ENCODE measurements at regions not wholly inside any gene's neighbourhood (a gene's known extent, or its start where the extent isn't known, plus 50 kb on each side); places are given as distances from the start of the nearest gene placed in this dataset.
A peak's percentile ranks its signal among the peaks of the same experiment; 100 is the strongest.

GRCh38 chr12:91835693-91836092 is 310.0 kb downstream of the BTG1 start:
- Histone ChIP-seq H3K9ac (ENCODE audit: low read depth, low read length) (no peak overlapping the region), H3K4me3 (ENCODE audit: low read depth in 1 of 2, low read length in 2 of 2) (no peak overlapping the region), H3K4me1 (ENCODE audit: insufficient read depth, low read length) (no peaks in the 10 kb centered on the region), H3K4me2 (ENCODE audit: insufficient read depth, low read length) (no peak overlapping the region), H3K79me2 (ENCODE audit: insufficient read depth, low read length) (no peaks in the 10 kb centered on the region), H3K27me3 (ENCODE audit: insufficient read depth, low read length, poor library complexity) (no peaks in the 10 kb centered on the region), H3K9me3 (ENCODE audit: insufficient read depth, low read length, severe bottlenecking) (no peaks in the 10 kb centered on the region), H4K20me1 (ENCODE audit: insufficient read depth, low read length) (no peaks in the 10 kb centered on the region), H3K27ac (ENCODE audit: low read length) (no peak overlapping the region), H3K36me3 (ENCODE audit: insufficient read depth, low read length) (no peaks in the 10 kb centered on the region), H2AFZ (ENCODE audit: low read depth, low read length) (no peak overlapping the region)
- no peak for DNase-seq
- no peak for TF ChIP-seq CTCF (IDR thresholded peaks at IDR 0.05; ENCODE audit: borderline replicate concordance, extremely low read depth, low read length, poor library complexity, severe bottlenecking)
- TF ChIP-seq EZH2 (IDR thresholded peaks at IDR 0.05; ENCODE audit: borderline replicate concordance, low read depth, low read length, severe bottlenecking): no peak
- no peak for ATAC-seq (ENCODE audit: insufficient read depth, low read depth)

- H3K4me1 ChIP-seq (ENCODE audit: insufficient read depth, low read length): no peaks in the 10 kb centered on the region
- no peak for TF ChIP-seq CTCF (IDR thresholded peaks at IDR 0.05; ENCODE audit: borderline replicate concordance, extremely low read depth, low read length, poor library complexity, severe bottlenecking)
- TF ChIP-seq EZH2 (IDR thresholded peaks at IDR 0.05; ENCODE audit: borderline replicate concordance, low read depth, low read length, severe bottlenecking): no peak
- no peak for ATAC-seq (ENCODE audit: insufficient read depth, low read depth)
These were observed 311.8 kb downstream of the BTG1 start for GRCh38 chr12:91833780-91834359.

GRCh38 chr12:91825999-91826398 is 319.6 kb downstream of the BTG1 start:
- no peaks in the 10 kb centered on the region for H4K20me1 ChIP-seq (ENCODE audit: insufficient read depth, low read length)
- no peak overlapping the region for H2AFZ ChIP-seq (ENCODE audit: low read depth, low read length)
- TF ChIP-seq CTCF (IDR thresholded peaks at IDR 0.05; ENCODE audit: borderline replicate concordance, extremely low read depth, low read length, poor library complexity, severe bottlenecking) (no peak), EZH2 (IDR thresholded peaks at IDR 0.05; ENCODE audit: borderline replicate concordance, low read depth, low read length, severe bottlenecking) (no peak)
- H3K9me3 ChIP-seq (ENCODE audit: insufficient read depth, low read length, severe bottlenecking): peaks cover 2% of the 10 kb centered on the region
- no peaks in the 10 kb centered on the region for H3K36me3 ChIP-seq (ENCODE audit: insufficient read depth, low read length)
- no peak overlapping the region for H3K4me2 ChIP-seq (ENCODE audit: insufficient read depth, low read length)
- no peaks in the 10 kb centered on the region for H3K79me2 ChIP-seq (ENCODE audit: insufficient read depth, low read length)
- DNase-seq (no peak), ATAC-seq (ENCODE audit: insufficient read depth, low read depth) (no peak)
- no peaks in the 10 kb centered on the region for H3K27me3 ChIP-seq (ENCODE audit: insufficient read depth, low read length, poor library complexity)
- no peaks in the 10 kb centered on the region for H3K4me1 ChIP-seq (ENCODE audit: insufficient read depth, low read length)
- no peak overlapping the region for H3K9ac ChIP-seq (ENCODE audit: low read depth, low read length)
- H3K27ac ChIP-seq (ENCODE audit: low read length): no peak overlapping the region
- no peak overlapping the region for H3K4me3 ChIP-seq (ENCODE audit: low read depth in 1 of 2, low read length in 2 of 2)

More at GRCh38 chr12:91833780-91834359, 311.8 kb downstream of the BTG1 start:
- Histone ChIP-seq H4K20me1 (ENCODE audit: insufficient read depth, low read length) (no peaks in the 10 kb centered on the region), H3K4me2 (ENCODE audit: insufficient read depth, low read length) (no peak overlapping the region), H3K9me3 (ENCODE audit: insufficient read depth, low read length, severe bottlenecking) (peaks cover 2% of the 10 kb centered on the region), H2AFZ (ENCODE audit: low read depth, low read length) (peak overlapping the region; percentile 25; the same call in 1 of the 2 replicates), H3K27me3 (ENCODE audit: insufficient read depth, low read length, poor library complexity) (no peaks in the 10 kb centered on the region), H3K79me2 (ENCODE audit: insufficient read depth, low read length) (no peaks in the 10 kb centered on the region), H3K36me3 (ENCODE audit: insufficient read depth, low read length) (no peaks in the 10 kb centered on the region), H3K27ac (ENCODE audit: low read length) (no peak overlapping the region), H3K9ac (ENCODE audit: low read depth, low read length) (no peak overlapping the region), H3K4me3 (ENCODE audit: low read depth in 1 of 2, low read length in 2 of 2) (no peak overlapping the region)
- DNase-seq: no peak
